Keratinocyte (primary cell): ENCODE measurements at regions not wholly inside any gene's neighbourhood (a gene's known extent, or its start where the extent isn't known, plus 50 kb on each side); places are given as distances from the start of the nearest gene placed in this dataset.
A peak's percentile ranks its signal among the peaks of the same experiment; 100 is the strongest.

Experiments
- DNase-seq: peaks from one replicate; pipeline ENCODE4 v3.0.0-alpha.2; 2011; ENCODE audit warnings: low read depth, missing footprints, low spot score
- FAIRE-seq: peaks from 2 replicates; lab custom pipeline; 2011; peaks lifted over from hg19 to GRCh38; lab: Jason Lieb, UNC
- H2AFZ ChIP-seq: 2 replicates; pipeline ENCODE4 v1.6.0; 2012; ENCODE audit warnings: low read length, control low read depth, inconsistent platforms; ENCODE audit not compliant: control insufficient read depth
- H3K27ac ChIP-seq: 2 replicates; pipeline ENCODE4 v1.5.1; 2011; ENCODE audit warnings: low read length; ENCODE audit not compliant: control insufficient read depth, insufficient read depth
- H3K27me3 ChIP-seq: 3 replicates; pipeline ENCODE4 v1.6.0; 2011; ENCODE audit warnings: low read length; ENCODE audit not compliant: control insufficient read depth, insufficient read depth; ENCODE audit errors: extremely low read depth
- H3K36me3 ChIP-seq, 2 experiments: 2 replicates in 1 of 2; 3 replicates in 1 of 2; pipeline ENCODE4 v1.5.1; 2011; ENCODE audit warnings: low read length in 2 of 2, mild to moderate bottlenecking in 1 of 2; ENCODE audit not compliant: control insufficient read depth in 2 of 2, insufficient read depth in 2 of 2; ENCODE audit errors: extremely low read depth in 1 of 2
- H3K4me1 ChIP-seq: 3 replicates; pipeline ENCODE4 v1.5.1; 2011; ENCODE audit warnings: low read length; ENCODE audit not compliant: control insufficient read depth, insufficient read depth; ENCODE audit errors: extremely low read depth
- H3K4me2 ChIP-seq: 3 replicates; pipeline ENCODE4 v1.6.0; 2011; ENCODE audit warnings: low read depth, low read length; ENCODE audit not compliant: control insufficient read depth, insufficient read depth; ENCODE audit errors: extremely low read depth
- H3K4me3 ChIP-seq, 3 experiments: fragments of 200-600 bp in 1 of 3; sonication (generic) in 1 of 3; 2 replicates in 2 of 3; 3 replicates in 1 of 3; pipeline ENCODE4 v1.5.1; 2011 to 2016; ENCODE audit warnings: low read length in 3 of 3, mild to moderate bottlenecking in 3 of 3, control low read depth in 2 of 3, inconsistent platforms in 1 of 3, low read depth in 1 of 3, mixed read lengths in 1 of 3, mixed run types in 1 of 3, moderate library complexity in 1 of 3; ENCODE audit not compliant: control insufficient read depth in 2 of 3, insufficient read depth in 2 of 3; ENCODE audit errors: extremely low read depth in 1 of 3
- H3K79me2 ChIP-seq: 2 replicates; pipeline ENCODE4 v1.6.0; 2012; ENCODE audit warnings: low read length; ENCODE audit not compliant: control insufficient read depth, insufficient read depth
- H3K9ac ChIP-seq: 3 replicates; pipeline ENCODE4 v1.6.0; 2011; ENCODE audit warnings: low read length; ENCODE audit not compliant: control insufficient read depth, insufficient read depth; ENCODE audit errors: extremely low read depth
- H3K9me1 ChIP-seq: 3 replicates; pipeline ENCODE4 v1.6.0; 2011; ENCODE audit warnings: low read length; ENCODE audit not compliant: control insufficient read depth, insufficient read depth; ENCODE audit errors: extremely low read depth
- H3K9me3 ChIP-seq: 2 replicates; pipeline ENCODE4 v1.5.1; 2012; ENCODE audit warnings: low read depth, low read length; ENCODE audit not compliant: control insufficient read depth
- H4K20me1 ChIP-seq: 3 replicates; pipeline ENCODE4 v1.6.0; 2011; ENCODE audit warnings: low read length; ENCODE audit not compliant: control insufficient read depth, insufficient read depth; ENCODE audit errors: extremely low read depth
- EZH2 ChIP-seq: IDR thresholded peaks from one replicate; pipeline ENCODE4 v1.6.1; 2012; ENCODE audit warnings: inconsistent platforms, mild to moderate bottlenecking, low read length, moderate library complexity
- dilution Hi-C: fragments of 300-500 bp; cut with MboI; formaldehyde crosslinking; loops from one replicate; pipeline ENCODE4 v1.7.0; 2020; ENCODE audit warnings: low sequenced_read_pairs; ENCODE audit not compliant: extremely low pct_ligation_motif_present
- TF ChIP-seq, protein P1 (sequence below), 3 experiments: IDR thresholded peaks in 1 of 3; conservative IDR thresholded peaks in 1 of 3; optimal IDR thresholded peaks in 1 of 3; 2 replicates in 2 of 3; 3 replicates in 1 of 3; pipeline versions ENCODE3 to v1.5.1; 2011; ENCODE audit warnings: low read length in 3 of 3, mild to moderate bottlenecking in 3 of 3, moderate library complexity in 2 of 3, control low read depth in 1 of 3, inconsistent platforms in 1 of 3; ENCODE audit not compliant: insufficient read depth in 2 of 3; ENCODE audit errors: extremely low read depth in 1 of 3

DNA sequence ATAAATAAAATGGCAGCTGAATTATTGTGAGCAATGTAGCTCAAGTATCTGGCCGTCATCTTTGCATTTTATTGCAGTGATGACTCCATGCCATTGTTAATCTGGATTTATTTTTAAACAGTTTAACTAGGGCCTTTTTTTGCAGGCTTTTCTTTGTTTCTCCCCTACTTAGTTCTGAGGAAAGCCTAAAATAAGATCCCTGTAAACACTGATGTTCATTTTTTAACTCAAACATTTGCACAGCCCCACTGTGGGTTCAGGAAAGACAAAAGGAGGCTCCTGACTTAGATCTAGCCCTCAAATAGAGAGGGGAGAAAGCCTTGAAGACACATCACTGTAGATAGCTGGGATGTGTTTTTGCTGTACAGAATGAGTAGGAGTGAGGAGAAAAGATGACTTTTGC is 69.2 kb downstream of the PLEKHG1 start:
- DNase-seq (no peak), FAIRE-seq (no peak)
- Histone ChIP-seq H3K4me1 (peaks cover 15% of the 10 kb centered on the region), H3K9me3 (no peaks in the 10 kb centered on the region), H3K4me3 (no peak overlapping the region), H3K27ac (no peak overlapping the region), H4K20me1 (no peaks in the 10 kb centered on the region), H3K27me3 (no peaks in the 10 kb centered on the region), H3K9me1 (peaks cover 3% of the 10 kb centered on the region), H2AFZ (no peak overlapping the region), H3K79me2 (no peaks in the 10 kb centered on the region), H3K4me2 (no peak overlapping the region), H3K36me3 (peaks cover 0 to 2% of the 10 kb centered on the region in 2 experiments), H3K9ac (no peak overlapping the region)
- TF ChIP-seq EZH2: no peak
- TF ChIP-seq, protein P1, sequence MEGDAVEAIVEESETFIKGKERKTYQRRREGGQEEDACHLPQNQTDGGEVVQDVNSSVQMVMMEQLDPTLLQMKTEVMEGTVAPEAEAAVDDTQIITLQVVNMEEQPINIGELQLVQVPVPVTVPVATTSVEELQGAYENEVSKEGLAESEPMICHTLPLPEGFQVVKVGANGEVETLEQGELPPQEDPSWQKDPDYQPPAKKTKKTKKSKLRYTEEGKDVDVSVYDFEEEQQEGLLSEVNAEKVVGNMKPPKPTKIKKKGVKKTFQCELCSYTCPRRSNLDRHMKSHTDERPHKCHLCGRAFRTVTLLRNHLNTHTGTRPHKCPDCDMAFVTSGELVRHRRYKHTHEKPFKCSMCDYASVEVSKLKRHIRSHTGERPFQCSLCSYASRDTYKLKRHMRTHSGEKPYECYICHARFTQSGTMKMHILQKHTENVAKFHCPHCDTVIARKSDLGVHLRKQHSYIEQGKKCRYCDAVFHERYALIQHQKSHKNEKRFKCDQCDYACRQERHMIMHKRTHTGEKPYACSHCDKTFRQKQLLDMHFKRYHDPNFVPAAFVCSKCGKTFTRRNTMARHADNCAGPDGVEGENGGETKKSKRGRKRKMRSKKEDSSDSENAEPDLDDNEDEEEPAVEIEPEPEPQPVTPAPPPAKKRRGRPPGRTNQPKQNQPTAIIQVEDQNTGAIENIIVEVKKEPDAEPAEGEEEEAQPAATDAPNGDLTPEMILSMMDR (optimal IDR thresholded peaks at IDR 0.05 in 1 of 3, IDR thresholded peaks at IDR 0.05 in 1 of 3, conservative IDR thresholded peaks at IDR 0.05 in 1 of 3; ENCODE audit: extremely low read depth in 1 of 3, insufficient read depth in 2 of 3, low read length in 3 of 3): no peak
- dilution Hi-C loops: no loop called here

DNA sequence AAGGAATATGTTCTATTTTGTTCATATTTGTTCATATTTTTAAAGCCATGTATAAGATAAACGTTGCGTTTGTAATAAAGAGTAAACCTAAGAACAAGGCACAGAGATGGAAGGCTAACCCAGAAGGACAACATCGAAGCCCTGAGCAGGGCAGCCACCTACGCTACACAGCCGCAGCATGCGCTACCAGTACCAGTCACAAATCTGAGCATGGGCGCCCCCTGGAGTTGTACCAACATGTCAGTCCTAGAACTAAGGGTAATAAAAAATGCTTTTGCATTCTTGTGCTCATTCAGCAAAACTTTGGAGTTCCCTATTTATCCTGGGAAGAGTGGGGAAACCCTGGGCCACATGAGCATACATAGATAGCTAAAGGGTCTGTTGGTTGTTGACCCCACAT is 70.6 kb downstream of the PLEKHG1 start:
- no peak for FAIRE-seq

More for the DNA sequence above, 70.6 kb downstream of the PLEKHG1 start:
- no peak overlapping the region for H3K27ac ChIP-seq
- H3K4me1 ChIP-seq: peaks cover 15% of the 10 kb centered on the region
- no peak overlapping the region for H2AFZ ChIP-seq
- no peaks in the 10 kb centered on the region for H3K27me3 ChIP-seq
- no peak overlapping the region for H3K4me3 ChIP-seq
- no peak overlapping the region for H3K9ac ChIP-seq
- no peak overlapping the region for H3K4me2 ChIP-seq
- H3K36me3 ChIP-seq: peaks cover 0 to 2% of the 10 kb centered on the region in 2 experiments
- no peaks in the 10 kb centered on the region for H3K79me2 ChIP-seq
- H4K20me1 ChIP-seq: no peaks in the 10 kb centered on the region
- H3K9me1 ChIP-seq: peaks cover 3% of the 10 kb centered on the region
- no peaks in the 10 kb centered on the region for H3K9me3 ChIP-seq
- DNase-seq: no peak
- dilution Hi-C loops: no loop called here
- no peak for TF ChIP-seq EZH2
- TF ChIP-seq, protein P1 (optimal IDR thresholded peaks at IDR 0.05 in 1 of 3, IDR thresholded peaks at IDR 0.05 in 1 of 3, conservative IDR thresholded peaks at IDR 0.05 in 1 of 3; ENCODE audit: extremely low read depth in 1 of 3, insufficient read depth in 2 of 3, low read length in 3 of 3): peak in 2 of 3 experiments; percentile 9 to 15
